ENCODE measurements at regions not wholly inside any gene's neighbourhood (a gene's known extent, or its start where the extent isn't known, plus 50 kb on each side); places are given as distances from the start of the nearest gene placed in this dataset.

DNA sequence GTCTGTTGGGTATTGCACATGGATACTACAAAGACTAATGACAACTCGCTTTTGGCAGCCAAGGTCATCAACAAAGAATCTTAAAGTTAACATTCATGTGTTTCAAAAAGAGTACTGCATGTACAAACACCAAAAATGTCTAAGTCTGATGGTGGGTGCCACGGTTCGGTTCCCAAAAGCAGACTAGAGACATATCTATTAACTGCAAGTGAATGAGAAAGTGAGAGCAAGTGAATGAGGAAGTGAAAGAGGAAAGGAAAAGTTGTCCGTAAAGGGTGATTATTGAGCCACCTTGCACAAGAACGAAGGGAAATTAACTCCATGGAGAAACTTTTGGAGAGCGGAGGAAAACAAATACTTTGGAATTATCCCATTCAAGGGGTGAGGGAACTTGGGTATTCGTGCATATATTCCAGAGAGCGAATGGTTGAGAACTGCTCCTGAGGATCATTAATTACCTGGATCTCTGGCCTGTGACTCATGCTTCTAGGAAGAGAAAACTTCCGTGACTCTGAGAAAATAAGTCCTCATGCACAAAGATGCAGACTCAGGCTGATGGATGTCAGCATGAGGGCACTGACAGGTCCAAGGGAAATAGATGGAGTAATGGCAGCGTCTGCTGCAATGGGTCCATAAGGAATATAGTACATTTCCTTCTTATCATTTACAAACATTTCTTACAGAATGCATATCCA is 336.5 kb upstream of the TGFBR2 start:
- no peak for DNase-seq

DNA sequence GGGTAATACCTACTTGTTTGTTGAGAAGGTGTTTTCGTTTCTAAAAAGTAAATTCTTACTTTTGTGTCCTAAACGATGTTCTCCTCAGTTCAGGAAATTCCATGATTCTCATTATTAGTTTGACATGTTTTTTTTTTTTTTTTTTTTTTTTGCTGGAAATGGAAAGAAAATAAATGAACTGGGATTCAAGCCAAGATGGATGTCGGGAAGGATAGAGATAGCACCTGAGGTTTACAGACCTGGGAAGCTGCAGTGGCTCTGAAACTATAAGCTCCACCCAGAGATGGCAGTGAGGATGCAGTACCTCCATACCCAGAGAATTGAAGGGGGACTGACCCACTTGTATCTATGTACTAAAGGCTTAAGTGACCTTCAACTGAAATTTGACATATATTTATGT is 334.6 kb upstream of the TGFBR2 start:
- no peak for DNase-seq

DNA sequence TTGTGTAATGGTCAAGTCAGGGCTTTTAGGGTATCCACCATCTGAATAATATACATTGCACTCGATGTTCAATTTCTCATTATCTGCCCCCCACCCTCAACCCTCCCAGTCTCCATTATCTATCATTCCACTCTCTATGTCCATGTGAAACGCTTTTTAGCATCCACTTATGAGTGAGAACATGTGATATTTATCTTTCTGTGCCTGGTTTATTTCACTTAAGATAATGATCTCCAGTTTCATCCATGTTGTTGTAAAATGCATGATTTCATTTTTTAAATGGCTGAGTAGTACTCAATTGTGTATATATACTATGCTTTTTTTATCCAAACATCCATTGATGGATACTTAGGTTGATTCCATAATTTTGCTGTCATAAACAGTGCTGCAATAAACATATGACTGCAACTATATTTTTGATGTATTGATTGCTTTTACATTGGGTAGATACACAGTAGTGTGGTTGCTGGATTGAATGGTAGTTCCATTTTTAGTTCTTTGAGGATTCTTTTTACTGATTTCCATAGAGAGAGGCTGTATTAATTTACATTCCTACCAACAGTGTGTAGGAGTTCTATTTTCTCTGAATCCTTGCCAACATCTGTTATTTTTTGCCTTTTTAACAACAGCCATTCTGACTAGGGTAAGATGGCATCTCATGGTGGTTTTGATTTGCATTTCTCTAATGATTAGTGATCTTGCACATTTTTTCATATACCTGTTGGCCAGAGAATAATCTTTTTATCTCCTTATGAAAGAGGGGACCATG is 332.9 kb upstream of the TGFBR2 start:
- DNase-seq: no peak

DNA sequence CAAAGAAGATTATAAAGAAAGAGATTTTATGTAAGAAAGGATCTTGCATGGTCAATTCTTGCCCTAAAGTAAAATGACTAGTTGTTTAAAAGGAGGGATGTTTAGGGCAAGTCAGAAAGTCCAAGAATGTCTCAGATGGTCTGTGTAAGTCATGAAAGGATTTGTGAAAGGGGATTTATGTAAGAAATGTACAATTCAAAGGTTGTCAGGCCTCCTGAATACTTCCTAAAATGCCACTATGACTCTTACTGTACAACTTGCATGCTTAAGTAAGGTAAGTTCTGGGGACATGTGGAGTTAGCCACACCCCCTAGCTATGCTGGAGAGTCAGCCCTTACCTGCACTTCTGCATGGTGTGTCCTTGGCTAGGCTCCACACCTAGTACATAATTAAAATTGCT is 328.9 kb upstream of the TGFBR2 start:
- no peak for DNase-seq

DNA sequence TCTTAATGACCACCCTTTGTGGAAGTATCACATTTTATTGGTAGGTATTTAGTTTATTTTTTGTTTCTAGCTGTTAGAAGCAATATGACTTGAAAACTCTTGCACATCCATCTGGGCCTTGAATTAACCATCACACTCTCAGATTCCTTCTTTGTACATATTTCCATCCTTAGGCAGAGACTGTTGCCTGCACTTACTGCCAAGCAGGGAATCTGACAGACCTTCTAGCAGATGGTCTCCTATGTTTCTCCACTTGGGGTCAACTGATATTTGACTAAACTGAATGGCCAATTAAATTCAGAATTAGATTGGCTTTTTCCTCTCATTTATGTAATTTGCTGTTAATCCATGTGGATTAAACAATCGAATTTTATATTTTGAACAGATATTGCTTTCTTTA is 324.9 kb upstream of the TGFBR2 start:
- no peak for DNase-seq

DNA sequence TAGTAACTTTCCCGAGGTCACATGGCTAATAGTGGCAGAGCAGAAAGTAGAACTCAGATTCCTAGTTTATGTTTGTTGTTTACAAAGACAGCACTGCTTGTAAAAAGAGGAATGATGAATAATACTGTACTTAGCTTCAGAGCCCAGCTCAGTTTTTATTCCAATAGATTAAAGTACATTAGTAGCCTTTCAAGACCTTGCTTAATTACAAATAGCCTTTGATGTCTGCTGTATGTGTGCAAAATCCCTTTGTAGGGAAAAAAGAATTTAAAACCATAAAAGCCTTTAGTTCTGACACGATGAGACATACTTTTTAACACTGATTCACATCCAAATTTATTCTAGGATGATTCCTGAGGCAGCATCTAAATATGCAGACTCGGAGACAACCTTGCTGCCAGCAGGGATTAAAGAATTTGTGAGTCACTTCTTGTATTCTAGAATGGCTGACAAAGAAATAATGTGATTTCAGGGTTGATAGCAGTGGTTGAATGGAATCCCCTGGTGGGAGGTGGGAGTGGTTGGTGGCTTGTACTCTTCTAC is 324.2 kb upstream of the TGFBR2 start:
- no peak for DNase-seq

DNA sequence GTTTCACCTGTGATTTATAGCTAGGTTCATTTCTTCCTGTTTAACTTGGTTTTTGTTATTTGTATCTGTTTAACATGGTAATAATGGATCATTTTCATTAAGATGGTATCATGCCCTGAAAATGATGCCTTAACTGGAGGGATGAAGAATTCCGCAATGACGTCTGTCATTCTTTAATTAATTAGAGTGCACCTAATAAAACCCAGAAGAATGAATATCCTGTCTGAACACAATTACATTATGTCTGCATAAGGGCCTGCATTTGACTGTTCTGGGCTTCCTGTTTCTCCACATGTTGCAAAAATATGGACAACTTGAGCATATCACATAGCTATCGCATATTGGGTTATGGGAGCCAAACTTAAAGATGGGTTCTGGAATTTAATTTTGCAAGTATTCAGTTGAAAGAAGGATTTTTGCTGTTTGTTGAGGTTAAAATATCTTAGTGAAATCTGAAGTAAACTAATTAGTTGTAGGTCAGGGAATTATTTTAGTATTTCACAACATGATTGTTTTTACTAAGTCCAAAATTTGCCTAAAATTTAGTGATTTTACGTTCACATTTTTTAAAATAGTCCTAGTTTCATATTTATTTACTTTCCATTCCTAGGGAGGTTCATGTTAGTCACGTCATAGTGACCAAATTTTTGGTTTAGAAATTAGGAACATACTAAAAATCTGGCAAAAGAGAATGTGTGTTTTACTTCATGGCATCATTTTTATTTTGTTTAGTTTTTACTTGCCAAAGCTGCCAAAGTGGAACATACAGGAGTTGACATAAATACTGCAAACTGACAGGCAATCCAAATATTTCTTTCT is 321.0 kb upstream of the TGFBR2 start:
- DNase-seq: no peak

DNA sequence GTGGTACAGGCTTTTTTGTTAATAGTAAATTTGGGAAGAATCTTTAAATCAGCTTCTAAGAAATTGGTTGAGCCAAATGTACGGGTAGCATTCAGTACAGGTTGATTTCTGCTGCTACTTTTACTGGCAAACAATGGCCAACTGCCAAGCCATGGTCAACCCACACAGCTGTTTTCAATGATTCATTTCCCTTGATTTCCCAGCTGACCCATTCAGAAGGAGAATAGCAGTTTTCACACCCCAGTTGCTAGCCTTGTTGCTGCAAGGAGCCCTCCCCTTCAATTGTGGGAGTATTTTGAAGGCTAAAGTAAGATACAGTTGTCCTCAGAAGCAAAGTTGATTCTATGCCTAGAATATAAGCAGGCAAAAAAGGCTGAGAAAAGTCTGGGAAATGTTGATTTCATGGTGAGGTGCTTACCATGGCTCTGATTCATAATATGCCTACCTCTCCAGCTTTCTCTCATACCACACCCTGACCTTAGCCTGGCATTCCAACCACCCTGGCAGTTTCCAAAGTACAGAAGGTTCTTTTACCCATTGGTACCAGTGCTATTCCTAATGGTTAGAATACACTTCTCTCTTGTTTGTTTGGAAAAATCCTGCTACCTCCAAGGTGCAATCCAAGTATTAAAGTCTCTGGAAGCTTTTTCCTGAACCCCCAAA is 320.3 kb upstream of the TGFBR2 start:
- DNase-seq: peak; percentile 19 to 37

DNA sequence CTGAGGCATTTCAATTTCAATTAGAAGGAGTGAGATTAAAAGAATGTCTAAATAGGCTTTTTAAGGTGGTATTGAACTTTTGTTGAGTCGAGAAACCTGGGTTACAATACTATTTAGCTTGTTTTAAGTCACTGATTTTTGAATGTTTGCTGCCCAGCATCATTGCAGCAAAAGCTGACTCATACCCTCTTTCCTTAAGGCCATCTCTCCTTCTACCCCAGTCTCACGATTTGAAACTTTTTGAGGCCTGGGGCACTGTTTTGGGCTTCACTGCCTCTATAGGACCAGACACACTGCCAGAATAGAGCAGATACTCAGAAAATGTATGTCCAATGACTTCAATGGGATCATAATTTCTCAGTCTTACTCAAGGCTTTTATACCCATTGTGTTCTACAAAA is 319.6 kb upstream of the TGFBR2 start:
- no peak for DNase-seq

DNA sequence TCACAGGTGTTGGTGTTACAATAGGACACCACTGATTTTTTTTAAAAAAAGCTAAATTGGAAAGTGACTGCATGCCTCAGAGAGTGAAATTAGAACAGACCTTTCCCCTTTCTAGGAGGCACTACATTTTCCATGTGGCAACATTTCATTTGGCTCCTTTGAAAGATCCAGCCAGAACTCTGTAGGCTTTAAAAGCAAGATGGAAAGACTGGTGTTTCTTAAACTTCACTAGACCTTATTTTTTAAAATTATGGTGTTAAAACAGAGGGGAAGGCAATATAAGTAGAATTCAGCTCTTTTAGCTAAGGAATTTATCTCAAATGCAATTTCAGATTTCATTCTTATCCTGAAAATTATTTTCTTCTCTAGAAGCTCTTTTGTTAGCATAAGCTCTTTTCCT is 317.6 kb upstream of the TGFBR2 start:
- DNase-seq: no peak

DNA sequence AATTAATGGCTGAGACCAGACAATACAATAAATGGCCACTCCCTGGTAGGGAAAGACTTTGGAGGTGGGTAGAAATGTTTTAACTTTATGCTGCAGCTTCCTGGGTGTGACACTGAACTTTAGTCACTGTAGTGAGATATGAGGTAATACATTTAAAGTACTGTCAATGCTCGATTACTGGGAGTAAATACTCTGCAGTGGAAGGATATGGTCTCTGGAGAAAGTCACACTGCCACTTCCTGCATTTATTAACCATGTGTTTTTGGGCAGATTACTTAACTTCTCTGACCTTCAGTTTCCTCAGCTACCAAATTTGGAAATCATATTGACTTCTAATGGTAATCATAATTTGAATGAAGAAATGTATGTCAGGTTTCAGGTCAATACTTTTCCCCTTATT is 317.1 kb upstream of the TGFBR2 start:
- no peak for DNase-seq

DNA sequence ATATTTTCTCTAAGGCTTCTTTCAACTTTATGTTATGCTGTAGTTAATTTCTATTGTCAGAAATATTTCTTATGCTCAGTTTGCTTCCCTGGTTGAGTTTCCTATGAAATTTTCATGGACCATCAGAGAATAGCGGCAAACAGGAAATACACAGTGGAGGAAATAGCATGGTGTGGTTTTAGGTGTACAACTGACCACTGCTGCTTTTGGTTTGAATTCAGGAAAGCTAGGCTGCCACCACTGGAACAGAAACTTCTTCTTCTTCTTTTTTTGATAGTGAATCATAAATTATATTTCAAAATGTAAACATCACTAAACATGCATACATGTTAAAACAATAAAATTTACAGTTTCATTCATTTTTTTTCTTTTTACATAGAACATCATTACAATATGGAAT is 316.6 kb upstream of the TGFBR2 start:
- DNase-seq: no peak

DNA sequence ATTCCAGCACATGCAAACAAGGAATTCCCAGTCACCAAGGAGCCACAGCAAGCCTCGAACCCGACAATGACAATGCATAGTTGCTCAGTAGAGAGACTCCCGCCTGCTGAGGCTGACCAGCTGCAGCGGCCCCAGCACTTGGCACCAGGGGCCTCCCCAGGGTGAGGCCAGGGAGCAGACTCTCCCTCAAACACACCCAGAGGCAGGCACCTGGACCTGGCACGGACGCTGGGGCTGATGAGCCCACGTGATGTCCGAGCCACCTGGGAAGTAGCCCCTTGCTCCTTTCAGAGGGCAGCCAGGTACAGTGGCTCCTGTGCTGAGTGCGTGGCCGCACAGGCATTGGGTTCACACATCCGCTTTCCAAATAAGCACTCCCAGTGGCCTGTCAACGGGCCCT is 315.9 kb upstream of the TGFBR2 start:
- no peak for DNase-seq

DNA sequence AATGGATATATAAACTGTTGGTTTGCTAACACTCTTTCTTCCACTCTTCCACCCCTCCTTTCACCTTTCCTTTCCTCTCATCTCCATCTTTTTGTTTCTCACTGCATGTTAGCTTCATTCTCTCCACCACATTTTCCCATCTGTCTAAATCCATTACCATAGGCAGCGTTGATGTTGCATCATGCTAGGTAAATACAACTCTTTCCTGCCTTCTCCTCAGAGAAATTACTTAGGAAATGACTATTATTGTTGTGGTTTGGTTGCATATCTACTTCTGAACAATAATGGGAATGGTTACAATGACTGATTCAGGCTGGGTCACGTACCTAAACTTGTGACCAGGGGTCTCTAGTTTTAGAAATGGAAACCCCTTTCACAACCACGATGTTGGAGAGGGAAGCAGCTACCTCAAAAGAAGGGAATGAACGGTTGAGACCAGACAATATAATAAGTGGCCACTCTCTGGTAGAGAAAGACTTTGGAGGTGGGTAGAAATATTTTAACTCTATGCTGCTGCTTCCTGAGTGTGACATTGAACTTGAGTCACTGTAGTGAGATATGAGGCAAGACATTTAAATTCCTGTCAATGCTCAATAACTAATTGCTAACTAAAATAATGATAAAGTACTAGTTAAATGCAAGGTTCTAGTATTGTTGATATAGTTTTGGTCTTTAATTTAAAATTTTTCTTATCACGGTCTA is 314.1 kb upstream of the TGFBR2 start:
- no peak for DNase-seq

DNA sequence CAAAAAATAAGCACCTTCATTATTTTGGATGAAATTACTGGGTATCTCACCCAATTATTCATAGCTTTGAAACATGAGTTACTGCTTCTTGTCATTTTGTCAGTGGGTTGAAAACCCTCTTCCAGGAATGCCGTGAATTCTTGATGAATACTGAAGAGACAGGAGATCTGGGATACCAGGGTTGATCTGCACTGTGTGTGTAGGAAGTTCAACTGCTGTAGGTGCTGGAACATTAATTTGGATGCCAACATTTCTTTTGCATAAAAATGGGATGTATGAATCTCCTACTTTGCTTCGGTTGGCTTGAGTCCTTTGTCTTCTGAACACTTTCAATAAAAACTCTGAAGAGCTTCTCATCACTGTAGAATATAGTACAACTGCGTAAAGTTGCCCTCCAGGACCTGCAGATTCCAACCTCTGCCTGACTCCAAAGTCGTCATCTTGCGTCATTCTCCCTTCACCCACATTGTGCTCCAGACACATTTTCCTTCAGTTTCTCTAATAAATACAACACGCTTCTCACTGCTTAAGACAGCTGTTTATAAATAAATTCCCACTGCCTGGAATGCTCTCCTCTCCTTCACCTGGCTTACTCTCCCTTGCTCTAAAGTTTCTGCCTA is 312.7 kb upstream of the TGFBR2 start:
- DNase-seq: no peak

DNA sequence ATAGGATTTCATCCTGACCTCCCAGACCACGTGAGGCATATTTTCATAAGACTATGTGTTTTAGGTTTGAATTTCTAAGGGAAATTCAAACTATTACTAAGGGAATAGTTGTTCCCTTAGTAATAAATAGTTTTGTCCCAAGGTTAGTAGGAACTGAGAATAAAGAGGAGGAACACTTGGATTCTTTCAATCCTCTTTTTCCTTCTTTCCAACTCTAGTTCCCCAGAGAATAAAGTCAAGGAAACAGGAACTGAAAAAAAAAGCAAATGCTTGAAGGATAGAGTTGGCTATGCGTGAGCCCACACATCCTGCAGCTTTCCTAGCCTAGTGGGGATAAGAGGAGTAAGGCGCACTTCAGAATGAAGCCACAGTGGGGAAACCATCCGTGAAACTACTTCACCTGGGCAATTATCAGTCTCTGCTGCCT is 312.1 kb upstream of the TGFBR2 start:
- DNase-seq: no peak

DNA sequence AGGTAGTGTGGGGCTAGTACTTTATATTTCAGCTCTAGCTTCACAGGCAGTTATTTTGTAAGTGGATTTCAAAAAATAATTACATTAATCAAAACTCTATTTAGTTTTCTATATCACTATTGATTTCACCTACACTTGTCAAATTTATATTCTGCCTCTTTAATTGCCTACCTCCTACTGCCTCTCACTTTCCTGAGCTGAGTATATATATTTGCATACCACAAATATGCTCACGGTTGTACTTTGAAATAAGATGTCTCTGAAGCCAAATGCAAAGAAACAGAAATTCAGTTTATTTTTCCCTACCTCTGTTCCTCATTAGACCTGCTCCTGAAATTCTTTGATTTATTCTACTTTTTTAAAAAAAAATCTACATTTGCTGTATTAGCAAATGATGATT is 309.3 kb upstream of the TGFBR2 start:
- DNase-seq: no peak

DNA sequence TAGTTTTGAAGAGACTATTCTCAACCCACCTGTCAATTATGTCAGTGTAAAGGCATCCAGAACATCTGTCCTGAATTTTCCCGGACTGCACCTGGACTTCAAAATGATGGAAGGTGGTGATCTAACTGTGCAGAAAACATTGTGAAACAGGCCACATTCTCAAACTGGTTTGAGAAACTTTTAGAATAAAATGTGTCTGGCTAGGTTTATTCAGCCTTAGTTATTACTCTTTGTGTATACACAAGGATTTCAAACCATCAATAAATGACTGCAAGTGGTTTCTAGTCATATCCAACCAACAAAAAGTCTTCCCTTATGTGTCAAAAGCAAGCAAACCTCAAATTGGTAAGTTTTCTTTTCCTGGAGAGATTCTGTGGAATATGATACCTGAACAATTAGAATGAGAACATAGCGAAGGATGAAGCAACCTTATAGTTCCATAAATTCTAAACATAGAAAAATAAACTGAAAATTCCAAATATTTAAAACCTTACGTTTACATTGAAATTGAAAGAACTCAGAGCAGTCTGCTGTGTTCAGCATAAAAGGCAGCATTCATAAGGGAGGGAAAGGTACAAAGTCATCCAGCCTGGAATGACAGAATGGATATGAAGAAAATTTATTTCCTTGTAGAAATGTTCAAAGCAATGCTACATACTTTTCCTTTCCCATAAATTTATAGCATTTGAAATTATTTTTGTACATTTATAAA is 306.6 kb upstream of the TGFBR2 start:
- no peak for DNase-seq

DNA sequence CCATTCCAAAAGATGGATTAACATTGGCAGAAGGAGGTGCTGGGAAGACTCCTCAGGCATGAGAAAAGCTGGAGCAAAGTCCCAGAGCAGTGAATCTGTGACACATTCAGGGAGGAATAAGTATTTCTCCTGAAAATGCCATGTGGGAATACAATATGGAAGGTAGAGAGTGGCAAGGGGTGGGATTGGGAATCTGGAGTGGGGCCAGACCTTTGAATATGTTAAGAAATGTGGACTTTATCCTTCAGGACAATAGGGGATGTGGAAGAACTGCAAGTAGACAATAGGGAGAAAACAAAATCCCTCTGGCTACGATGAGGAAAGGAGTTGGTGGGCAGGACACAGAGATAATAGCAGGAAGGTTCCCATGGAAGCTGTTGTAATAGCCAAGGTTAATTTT is 305.6 kb upstream of the TGFBR2 start:
- no peak for DNase-seq

DNA sequence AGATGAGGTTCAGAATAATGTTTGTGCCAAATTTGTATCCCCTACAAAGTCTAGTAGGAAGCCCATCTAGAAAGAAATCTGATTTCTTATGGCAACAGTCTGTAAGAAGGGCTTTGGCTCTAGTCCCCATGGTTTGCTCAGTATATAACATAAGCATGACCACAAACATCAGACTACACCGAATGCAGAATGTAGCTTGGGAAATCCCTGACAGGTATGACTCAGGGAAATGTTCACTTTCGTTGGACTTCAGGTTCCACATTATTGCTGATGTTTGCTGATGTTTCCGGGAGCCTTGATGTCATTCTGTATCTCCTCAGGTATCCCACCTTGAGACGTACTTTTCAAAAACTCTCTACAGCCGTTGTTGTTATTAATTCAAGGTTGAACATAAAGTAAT is 304.4 kb upstream of the TGFBR2 start:
- DNase-seq: no peak

DNA sequence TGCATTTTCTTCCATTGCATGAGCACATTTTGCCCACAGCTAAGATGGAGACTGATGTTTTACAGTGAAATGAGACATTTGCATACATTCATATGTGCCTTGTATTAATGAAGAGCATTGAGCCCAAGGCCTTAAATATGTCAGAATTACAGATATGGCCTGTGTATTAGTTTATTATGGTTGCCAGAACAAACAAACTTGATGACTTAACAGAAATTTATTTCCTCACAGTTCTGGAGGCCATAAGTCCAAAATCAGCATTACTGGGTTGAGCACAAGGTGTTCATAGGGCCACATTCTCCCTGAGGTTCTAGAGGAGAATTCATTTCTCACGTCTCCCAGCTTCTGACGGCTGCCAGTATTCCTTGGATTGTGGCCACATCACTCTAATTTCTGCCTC is 302.6 kb upstream of the TGFBR2 start:
- no peak for DNase-seq

Data from activated CD4-positive, alpha-beta T cell treated with anti-CD3 and anti-CD28 coated beads, Interleukin-2, amount 50 U/mL, for 48 hours (primary cell).